IMR-90 (cell line): ENCODE measurements at regions not wholly inside any gene's neighbourhood (a gene's known extent, or its start where the extent isn't known, plus 50 kb on each side); places are given as distances from the start of the nearest gene placed in this dataset.

Experiments used
- CTCF ChIP-seq: conservative IDR thresholded peaks from 2 replicates; pipeline ENCODE4 v1.5.1; 2012; ENCODE audit warnings: mild to moderate bottlenecking, low read depth, low read length, improper control_type of control experiment
- MXI1 ChIP-seq: IDR thresholded peaks from 2 replicates; pipeline ENCODE4 v1.6.1; 2012; ENCODE audit warnings: low read depth, mild to moderate bottlenecking, low read length, moderate library complexity, borderline replicate concordance
- NFE2L2 ChIP-seq: fragments of 150-350 bp; IDR thresholded peaks from 2 replicates; pipeline ENCODE4 v1.6.1; 2016; ENCODE audit warnings: low read depth, mild to moderate bottlenecking, low read length
- POLR2A ChIP-seq: IDR thresholded peaks from 2 replicates; pipeline ENCODE4 v1.6.1; 2012; ENCODE audit warnings: mild to moderate bottlenecking, low read depth, low read length
- RAD21 ChIP-seq: IDR thresholded peaks from 2 replicates; pipeline ENCODE4 v1.6.1; 2012; ENCODE audit warnings: low read length, improper control_type of control experiment
- SMC3 ChIP-seq: fragments of 150-350 bp; IDR thresholded peaks from 2 replicates; pipeline ENCODE4 v1.6.1; 2016; ENCODE audit warnings: low read depth, mild to moderate bottlenecking, antibody characterized with exemption, low read length, moderate library complexity
- USF2 ChIP-seq: fragments of 150-350 bp; IDR thresholded peaks from 2 replicates; pipeline ENCODE4 v1.6.1; 2017; ENCODE audit warnings: mild to moderate bottlenecking, antibody characterized with exemption, low read length, low read depth

GRCh38 chr2:118460425-118460824 is 372.2 kb downstream of the INSIG2 start:
- no peak for TF ChIP-seq NFE2L2
- TF ChIP-seq USF2: no peak
- TF ChIP-seq POLR2A: no peak
- TF ChIP-seq CTCF: no peak
- TF ChIP-seq SMC3: no peak
- no peak for TF ChIP-seq MXI1
- no peak for TF ChIP-seq RAD21
